HEK293T (cell line): ENCODE measurements at regions not wholly inside any gene's neighbourhood (a gene's known extent, or its start where the extent isn't known, plus 50 kb on each side); places are given as distances from the start of the nearest gene placed in this dataset.

ENCODE experiments used
- CTCF ChIA-PET: fragments of 350-600 bp; formaldehyde crosslinking; extraction: SDS; loops from one replicate; lab custom pipeline; 2021; ENCODE audit warnings: antibody characterized with exemption, inconsistent platforms; lab: Yijun Ruan, JAX
- POLR2A ChIA-PET: fragments of 350-600 bp; formaldehyde crosslinking; extraction: SDS; loops from one replicate; lab custom pipeline; 2020; ENCODE audit warnings: antibody characterized with exemption, inconsistent platforms; lab: Yijun Ruan, JAX
- DNase-seq: peaks from one replicate; pipeline ENCODE4 v3.0.0; 2012; ENCODE audit warnings: mixed read lengths; ENCODE audit errors: extremely low spot score
- ARNT ChIP-seq: fragments of 450-650 bp; IDR thresholded peaks from 2 replicates; pipeline ENCODE4 v1.6.1; 2017; ENCODE audit warnings: mild to moderate bottlenecking
- BHLHE40 ChIP-seq: fragments of 450-650 bp; IDR thresholded peaks from 2 replicates; pipeline ENCODE4 v1.6.1; 2016; ENCODE audit warnings: mild to moderate bottlenecking, moderate library complexity, borderline replicate concordance
- CTBP1 ChIP-seq: fragments of 450-650 bp; IDR thresholded peaks from 2 replicates; pipeline ENCODE4 v1.6.1; 2016; ENCODE audit warnings: borderline replicate concordance
- ELF4 ChIP-seq: fragments of 450-650 bp; IDR thresholded peaks from 2 replicates; pipeline ENCODE4 v1.6.1; 2017; ENCODE audit warnings: antibody characterized with exemption
- FOXA1 ChIP-seq: fragments of 450-650 bp; IDR thresholded peaks from 2 replicates; pipeline ENCODE4 v1.6.1; 2016; ENCODE audit warnings: mild to moderate bottlenecking
- FOXK2 ChIP-seq: fragments of 450-650 bp; IDR thresholded peaks from 2 replicates; pipeline ENCODE4 v1.6.1; 2016; ENCODE audit warnings: mild to moderate bottlenecking
- FOXM1 ChIP-seq: fragments of 450-650 bp; IDR thresholded peaks from 2 replicates; pipeline ENCODE4 v1.6.1; 2017; ENCODE audit warnings: mild to moderate bottlenecking, borderline replicate concordance
- HDGF ChIP-seq: fragments of 450-650 bp; IDR thresholded peaks from 2 replicates; pipeline ENCODE4 v1.6.1; 2017; ENCODE audit warnings: antibody characterized with exemption, borderline replicate concordance
- L3MBTL2 ChIP-seq: fragments of 450-650 bp; conservative IDR thresholded peaks from 2 replicates; pipeline ENCODE4 v1.6.1; 2016; ENCODE audit warnings: mild to moderate bottlenecking
- LEF1 ChIP-seq: fragments of 450-650 bp; IDR thresholded peaks from 2 replicates; pipeline ENCODE4 v1.6.1; 2017; ENCODE audit warnings: mild to moderate bottlenecking, borderline replicate concordance
- NFRKB ChIP-seq: fragments of 450-650 bp; IDR thresholded peaks from 2 replicates; pipeline ENCODE4 v1.6.1; 2016; ENCODE audit warnings: mild to moderate bottlenecking, moderate library complexity
- PKNOX1 ChIP-seq: fragments of 450-650 bp; IDR thresholded peaks from 2 replicates; pipeline ENCODE4 v1.6.1; 2016
- SP1 ChIP-seq: fragments of 450-650 bp; IDR thresholded peaks from 2 replicates; pipeline ENCODE4 v1.6.1; 2017
- SUZ12 ChIP-seq: fragments of 450-650 bp; IDR thresholded peaks from 2 replicates; pipeline ENCODE4 v1.6.1; 2016; ENCODE audit warnings: mild to moderate bottlenecking
- TARDBP ChIP-seq: fragments of 450-650 bp; IDR thresholded peaks from 2 replicates; pipeline ENCODE4 v1.6.1; 2016
- ZNF384 ChIP-seq: fragments of 450-650 bp; IDR thresholded peaks from 2 replicates; pipeline ENCODE4 v1.6.1; 2016

- no peak for DNase-seq
- ChIA-PET POLR2A (no interaction called here), CTCF (no interaction called here)
- TF ChIP-seq LEF1 (no peak), CTBP1 (no peak), ARNT (no peak)
These were observed 203.6 kb downstream of the WNT5A start for GRCh38 chr3:55283441-55283925.

GRCh38 chr3:55282994-55283393 lies 204.1 kb downstream of the WNT5A start:
- POLR2A ChIA-PET = no interaction called here
- no peak for TF ChIP-seq NFRKB
- no peak for TF ChIP-seq CTBP1
- no peak for TF ChIP-seq TARDBP
- no peak for TF ChIP-seq PKNOX1
- TF ChIP-seq L3MBTL2 = no peak
- TF ChIP-seq ELF4 = no peak
- TF ChIP-seq FOXK2 = no peak
- no peak for DNase-seq
- CTCF ChIA-PET = interaction anchor here (0.6 kb wide), 1 partner anchor 1152 kb away, joined by 3 read pairs; no protein-coding TSS in a partner anchor

- no peak for DNase-seq
- TF ChIP-seq PKNOX1 (no peak), L3MBTL2 (no peak), BHLHE40 (no peak), NFRKB (no peak), ELF4 (no peak), TARDBP (no peak), SP1 (no peak)
- CTCF ChIA-PET = interaction anchor here (1.2 kb wide), 1 partner anchor 341 kb away, joined by 4 read pairs; no protein-coding TSS in a partner anchor
- POLR2A ChIA-PET = no interaction called here
These were observed 215.0 kb downstream of the WNT5A start for GRCh38 chr3:55272031-55272645.

- POLR2A ChIA-PET = no interaction called here
- no peak for DNase-seq
- TF ChIP-seq NFRKB = no peak
- no peak for TF ChIP-seq FOXA1
- no peak for TF ChIP-seq L3MBTL2
- no peak for TF ChIP-seq TARDBP
- no peak for TF ChIP-seq LEF1
- no peak for TF ChIP-seq SUZ12
- TF ChIP-seq CTBP1 = no peak
- no peak for TF ChIP-seq ARNT
- TF ChIP-seq BHLHE40 = no peak
- no peak for TF ChIP-seq FOXM1
- TF ChIP-seq FOXK2 = no peak
- no peak for TF ChIP-seq SP1
- CTCF ChIA-PET = interaction anchor here (1.2 kb wide), 1 partner anchor 341 kb away, joined by 4 read pairs; no protein-coding TSS in a partner anchor
These were observed 215.6 kb downstream of the WNT5A start for GRCh38 chr3:55271549-55271948.

- ChIA-PET CTCF (interaction anchor here (1.2 kb wide), 1 partner anchor 340 kb away, joined by 4 read pairs; no protein-coding TSS in a partner anchor), POLR2A (no interaction called here)
- no peak for DNase-seq
- TF ChIP-seq HDGF = no peak
- TF ChIP-seq NFRKB = no peak
- no peak for TF ChIP-seq PKNOX1
- no peak for TF ChIP-seq ELF4
- TF ChIP-seq FOXK2 = no peak
- TF ChIP-seq ZNF384 = no peak
- no peak for TF ChIP-seq SUZ12
- TF ChIP-seq TARDBP = no peak
- TF ChIP-seq FOXA1 = no peak
- no peak for TF ChIP-seq LEF1
These were observed 216.1 kb downstream of the WNT5A start for GRCh38 chr3:55270976-55271375.

- no peak for DNase-seq
- ChIA-PET POLR2A (no interaction called here), CTCF (no interaction called here)
- TF ChIP-seq ZNF384 (no peak), L3MBTL2 (no peak), HDGF (no peak), CTBP1 (no peak), NFRKB (no peak), PKNOX1 (no peak), TARDBP (no peak), SP1 (no peak), FOXK2 (no peak), FOXM1 (no peak)
These were observed 217.5 kb downstream of the WNT5A start for GRCh38 chr3:55269636-55270035.
